Mammary epithelial cell (primary cell): ENCODE measurements at regions not wholly inside any gene's neighbourhood (a gene's known extent, or its start where the extent isn't known, plus 50 kb on each side); places are given as distances from the start of the nearest gene placed in this dataset.

Experiments used
- CTCF ChIP-seq, 2 donors: IDR thresholded peaks in 1 of 2; conservative IDR thresholded peaks in 1 of 2; 2 replicates each; pipeline ENCODE4 v1.5.1; 2011 to 2012; ENCODE audit warnings: inconsistent platforms in 2 of 2, low read length in 2 of 2, mild to moderate bottlenecking in 2 of 2, control low read depth in 1 of 2, low read depth in 1 of 2; ENCODE audit not compliant: insufficient read depth in 1 of 2; ENCODE audit errors: extremely low read depth in 1 of 2
- EZH2 ChIP-seq: IDR thresholded peaks from 2 replicates; pipeline ENCODE4 v1.6.1; 2012; ENCODE audit warnings: low read length, inconsistent platforms, borderline replicate concordance

DNA sequence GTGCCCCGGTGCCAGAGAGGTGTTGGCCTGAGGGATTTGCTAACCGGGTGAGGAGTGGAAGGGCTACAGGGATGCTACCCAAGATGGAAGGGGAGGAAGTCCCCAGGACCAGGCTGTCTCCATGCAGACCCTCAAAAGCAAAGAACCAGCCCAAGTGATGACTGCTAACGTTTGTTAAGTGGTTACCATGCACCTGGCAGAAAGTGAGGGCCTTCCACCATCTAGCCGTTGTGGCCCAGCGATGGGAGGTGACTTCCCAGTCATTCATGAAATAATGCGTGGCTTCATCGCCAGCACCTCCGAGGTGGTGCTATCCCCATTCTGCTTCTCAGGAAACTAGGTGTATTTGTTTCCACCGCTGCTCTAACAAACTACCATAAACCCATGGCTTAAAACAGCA lies 86.8 kb upstream of the LANCL2 start:
- TF ChIP-seq CTCF (conservative IDR thresholded peaks at IDR 0.05 in 1 of 2, IDR thresholded peaks at IDR 0.05 in 1 of 2; ENCODE audit: extremely low read depth in 1 of 2, insufficient read depth in 1 of 2, low read depth in 1 of 2, low read length in 2 of 2) = no peak
- no peak for TF ChIP-seq EZH2
